Common myeloid progenitor, CD34-positive (primary cell): ENCODE measurements at regions not wholly inside any gene's neighbourhood (a gene's known extent, or its start where the extent isn't known, plus 50 kb on each side); places are given as distances from the start of the nearest gene placed in this dataset.

ENCODE experiments used
- CTCF ChIA-PET: fragments of 350-600 bp; sonication (Branson Sonifier 250); formaldehyde crosslinking; loops from one replicate; lab custom pipeline; 2021; ENCODE audit warnings: antibody characterized with exemption; lab: Charles Lee
- POLR2A ChIA-PET: fragments of 350-600 bp; sonication (Branson Sonifier 250); formaldehyde crosslinking; loops from one replicate; lab custom pipeline; 2021; ENCODE audit warnings: antibody characterized with exemption; lab: Charles Lee
- DNase-seq, 3 donors: peaks; one replicate each; pipeline versions ENCODE4 v3.0.0 to v3.0.0-alpha.2; 2013
- H3K27ac ChIP-seq, 2 experiments: 1 replicate in 1 of 2; 2 replicates in 1 of 2; pipeline ENCODE4 v1.7.0; 2013; ENCODE audit warnings: inconsistent platforms in 2 of 2, low read length in 2 of 2, mild to moderate bottlenecking in 2 of 2, low read depth in 1 of 2, moderate library complexity in 1 of 2; ENCODE audit not compliant: severe bottlenecking in 2 of 2, insufficient read depth in 1 of 2, poor library complexity in 1 of 2
- H3K27me3 ChIP-seq, 5 experiments: replicated peaks in 2 of 5; 1 replicate in 3 of 5; 2 replicates in 2 of 5; pipeline versions ENCODE4 v1.6.1 to v1.7.0; 2013; ENCODE audit warnings: low read length in 4 of 5, mild to moderate bottlenecking in 2 of 5, moderate library complexity in 2 of 5, inconsistent platforms in 1 of 5; ENCODE audit not compliant: insufficient read depth in 5 of 5, control insufficient read depth in 4 of 5
- H3K36me3 ChIP-seq, 4 experiments: 1 replicate in 2 of 4; 2 replicates in 2 of 4; pipeline versions ENCODE4 v1.6.1 to v1.7.0; 2013; ENCODE audit warnings: low read length in 3 of 4, control low read depth in 1 of 4, mild to moderate bottlenecking in 1 of 4; ENCODE audit not compliant: control insufficient read depth in 4 of 4, insufficient read depth in 4 of 4
- H3K4me1 ChIP-seq, 4 experiments: 1 replicate in 3 of 4; 2 replicates in 1 of 4; pipeline versions ENCODE4 v1.6.1 to v1.7.1; 2013; ENCODE audit warnings: low read length in 3 of 4, mild to moderate bottlenecking in 3 of 4, control low read depth in 1 of 4, inconsistent platforms in 1 of 4, moderate library complexity in 1 of 4; ENCODE audit not compliant: control insufficient read depth in 4 of 4, insufficient read depth in 4 of 4; ENCODE audit errors: control extremely low read depth in 1 of 4
- H3K4me3 ChIP-seq, 7 experiments: 1 replicate in 4 of 7; 2 replicates in 3 of 7; pipeline versions ENCODE4 v1.5.1 to v1.7.0; 2013; ENCODE audit warnings: mild to moderate bottlenecking in 7 of 7, low read length in 6 of 7, moderate library complexity in 6 of 7, inconsistent platforms in 2 of 7, low read depth in 2 of 7, control low read depth in 1 of 7; ENCODE audit not compliant: insufficient read depth in 4 of 7, control insufficient read depth in 1 of 7; ENCODE audit errors: extremely low read depth in 1 of 7
- H3K9me3 ChIP-seq, 5 experiments: 1 replicate in 4 of 5; 2 replicates in 1 of 5; pipeline versions ENCODE4 v1.6.1 to v1.7.1; 2013; ENCODE audit warnings: low read length in 4 of 5, mild to moderate bottlenecking in 2 of 5, inconsistent platforms in 1 of 5, low read depth in 1 of 5, moderate library complexity in 1 of 5; ENCODE audit not compliant: control insufficient read depth in 4 of 5, insufficient read depth in 2 of 5; ENCODE audit errors: control extremely low read depth in 1 of 5
- WGBS: methylation state at CpG from one replicate; pipeline ENCODE4 v1.1.5; 2013; ENCODE audit not compliant: insufficient coverage; 5-methylcytosine and 5-hydroxymethylcytosine counted together

- DNase-seq, result no peak
- Histone ChIP-seq H3K27ac (no peak overlapping the region), H3K4me1 (no peaks in the 10 kb centered on the region), H3K27me3 (no peaks in the 10 kb centered on the region), H3K36me3 (no peaks in the 10 kb centered on the region), H3K4me3 (no peak overlapping the region), H3K9me3 (no peaks in the 10 kb centered on the region)
- ChIA-PET POLR2A (no interaction called here), CTCF (no interaction called here)
- no CpG with 5 or more reads among the region's 1 CpG for WGBS
These were observed 115.8 kb downstream of the SYT10 start for GRCh38 chr12:33323823-33324222.

GRCh38 chr12:33322519-33322918 lies 117.1 kb downstream of the SYT10 start:
- no peak for DNase-seq
- no peaks in the 10 kb centered on the region for H3K36me3 ChIP-seq
- no peaks in the 10 kb centered on the region for H3K4me1 ChIP-seq
- no peak overlapping the region for H3K27ac ChIP-seq
- H3K9me3 ChIP-seq, result no peaks in the 10 kb centered on the region
- H3K27me3 ChIP-seq, result no peaks in the 10 kb centered on the region
- no peak overlapping the region for H3K4me3 ChIP-seq
- 85% methylated on average over 5 of the region's 5 CpGs for WGBS
- POLR2A ChIA-PET, result no interaction called here
- CTCF ChIA-PET, result no interaction called here

GRCh38 chr12:33317746-33318145 lies 121.9 kb downstream of the SYT10 start:
- Histone ChIP-seq H3K36me3 (no peaks in the 10 kb centered on the region), H3K4me1 (no peaks in the 10 kb centered on the region), H3K27ac (no peak overlapping the region), H3K9me3 (no peaks in the 10 kb centered on the region), H3K27me3 (no peaks in the 10 kb centered on the region), H3K4me3 (no peak overlapping the region)
- ChIA-PET POLR2A (no interaction called here), CTCF (no interaction called here)
- WGBS, result no CpG with 5 or more reads among the region's 1 CpG
- DNase-seq, result no peak

GRCh38 chr12:33314223-33314622 lies 125.4 kb downstream of the SYT10 start:
- POLR2A ChIA-PET, result no interaction called here
- CTCF ChIA-PET, result no interaction called here
- Histone ChIP-seq H3K27ac (no peak overlapping the region), H3K9me3 (peaks cover 0 to 8% (median 2%) of the 10 kb centered on the region in 5 experiments), H3K27me3 (no peaks in the 10 kb centered on the region), H3K4me3 (no peak overlapping the region), H3K4me1 (no peaks in the 10 kb centered on the region), H3K36me3 (no peaks in the 10 kb centered on the region)
- WGBS, result no CpG with 5 or more reads among the region's 1 CpG
- DNase-seq, result no peak

GRCh38 chr12:33313476-33313875 lies 126.1 kb downstream of the SYT10 start:
- ChIA-PET POLR2A (no interaction called here), CTCF (no interaction called here)
- Histone ChIP-seq H3K4me1 (no peaks in the 10 kb centered on the region), H3K36me3 (no peaks in the 10 kb centered on the region), H3K27me3 (no peaks in the 10 kb centered on the region), H3K27ac (no peak overlapping the region), H3K4me3 (no peak overlapping the region), H3K9me3 (peaks cover 0 to 8% (median 2%) of the 10 kb centered on the region in 5 experiments)
- no peak for DNase-seq

GRCh38 chr12:33310471-33310870 lies 129.1 kb downstream of the SYT10 start:
- Histone ChIP-seq H3K4me1 (no peaks in the 10 kb centered on the region), H3K9me3 (peaks cover 0 to 8% (median 2%) of the 10 kb centered on the region in 5 experiments), H3K27me3 (no peaks in the 10 kb centered on the region), H3K27ac (no peak overlapping the region), H3K4me3 (no peak overlapping the region), H3K36me3 (no peaks in the 10 kb centered on the region)
- POLR2A ChIA-PET, result no interaction called here
- CTCF ChIA-PET, result no interaction called here
- 93% methylated on average over 2 of the region's 4 CpGs for WGBS
- no peak for DNase-seq

- ChIA-PET CTCF (no interaction called here), POLR2A (no interaction called here)
- no peaks in the 10 kb centered on the region for H3K9me3 ChIP-seq
These were observed 135.4 kb downstream of the SYT10 start for GRCh38 chr12:33304176-33304575.

More at GRCh38 chr12:33304176-33304575, 135.4 kb downstream of the SYT10 start:
- no peak for DNase-seq
- Histone ChIP-seq H3K27me3 (no peaks in the 10 kb centered on the region), H3K27ac (no peak overlapping the region), H3K36me3 (no peaks in the 10 kb centered on the region), H3K4me3 (no peak overlapping the region), H3K4me1 (no peaks in the 10 kb centered on the region)
- WGBS, result no CpG with 5 or more reads among the region's 2 CpGs
